Kidney tubule cell (primary cell): ENCODE measurements at regions not wholly inside any gene's neighbourhood (a gene's known extent, or its start where the extent isn't known, plus 50 kb on each side); places are given as distances from the start of the nearest gene placed in this dataset.

ENCODE experiments used
- DNase-seq: peaks from one replicate; pipeline ENCODE4 v3.0.0-alpha.2; 2018; ENCODE audit warnings: low spot score

- no peak for DNase-seq
Observed at GRCh38 chr2:103276869-103277268, 515.0 kb downstream of the TMEM182 start.

GRCh38 chr2:103284750-103285149 is 522.9 kb downstream of the TMEM182 start:
- no peak for DNase-seq

GRCh38 chr2:103285354-103285753 is 523.5 kb downstream of the TMEM182 start:
- DNase-seq = no peak

- DNase-seq = no peak
Observed at GRCh38 chr2:103287746-103288145, 525.9 kb downstream of the TMEM182 start.

GRCh38 chr2:103288696-103289095 is 526.9 kb downstream of the TMEM182 start:
- no peak for DNase-seq

- peak; percentile 17 for DNase-seq
Observed at GRCh38 chr2:103289105-103289725, 527.4 kb downstream of the TMEM182 start.

GRCh38 chr2:103292573-103292972 is 530.7 kb downstream of the TMEM182 start:
- no peak for DNase-seq

GRCh38 chr2:103293067-103293741 is 531.4 kb downstream of the TMEM182 start:
- DNase-seq = no peak

GRCh38 chr2:103293742-103294077 is 531.9 kb downstream of the TMEM182 start:
- no peak for DNase-seq

- DNase-seq = no peak
Observed at GRCh38 chr2:103294420-103294819, 532.6 kb downstream of the TMEM182 start.

GRCh38 chr2:103295591-103295990 is 533.8 kb downstream of the TMEM182 start:
- no peak for DNase-seq

- DNase-seq = no peak
Observed at GRCh38 chr2:103324671-103325070, 562.8 kb downstream of the TMEM182 start.

- no peak for DNase-seq
Observed at GRCh38 chr2:103327386-103327785, 565.6 kb downstream of the TMEM182 start.

- no peak for DNase-seq
Observed at GRCh38 chr2:103327966-103328365, 566.1 kb downstream of the TMEM182 start.

GRCh38 chr2:103335403-103335802 is 573.6 kb downstream of the TMEM182 start:
- peak; percentile 3 for DNase-seq

- no peak for DNase-seq
Observed at GRCh38 chr2:103338819-103339218, 577.0 kb downstream of the TMEM182 start.

- DNase-seq = no peak
Observed at GRCh38 chr2:103346780-103347179, 584.9 kb downstream of the TMEM182 start.

- DNase-seq = no peak
Observed at GRCh38 chr2:103353774-103354173, 591.9 kb downstream of the TMEM182 start.

GRCh38 chr2:103355287-103355686 is 593.5 kb downstream of the TMEM182 start:
- no peak for DNase-seq

GRCh38 chr2:103361712-103362111 is 599.9 kb downstream of the TMEM182 start:
- DNase-seq = no peak

- no peak for DNase-seq
Observed at GRCh38 chr2:103363639-103364038, 601.8 kb downstream of the TMEM182 start.

- DNase-seq = no peak
Observed at GRCh38 chr2:103364177-103364576, 602.3 kb downstream of the TMEM182 start.

GRCh38 chr2:103365071-103365470 is 603.2 kb downstream of the TMEM182 start:
- DNase-seq = no peak

- DNase-seq = no peak
Observed at GRCh38 chr2:103367877-103368276, 606.0 kb downstream of the TMEM182 start.
